Ammon's horn (tissue), 1 donor: ENCODE measurements at regions not wholly inside any gene's neighbourhood (a gene's known extent, or its start where the extent isn't known, plus 50 kb on each side); places are given as distances from the start of the nearest gene placed in this dataset.
"Not testable (repeated sequence)": the region's sequence is repeated elsewhere in the genome, so short reads cannot be mapped to it uniquely, and the experiment has no call there.

Experiments
- DNase-seq: peaks from one replicate; pipeline ENCODE4 v3.0.0-alpha.2; 2016; ENCODE audit warnings: low spot score

- DNase-seq = no peak
Observed at GRCh38 chr2:183459466-183459865, 335.2 kb downstream of the NUP35 start.

- DNase-seq = no peak
Observed at GRCh38 chr2:183463821-183464220, 339.6 kb downstream of the NUP35 start.

GRCh38 chr2:183465048-183465447 lies 340.8 kb downstream of the NUP35 start:
- DNase-seq = no peak

- peak; percentile 7 for DNase-seq
Observed at GRCh38 chr2:183474912-183475695, 350.9 kb downstream of the NUP35 start.

- no peak for DNase-seq
Observed at GRCh38 chr2:183476490-183476889, 352.2 kb downstream of the NUP35 start.

- DNase-seq = no peak
Observed at GRCh38 chr2:183477296-183477695, 353.1 kb downstream of the NUP35 start.

GRCh38 chr2:183478941-183479595 lies 354.8 kb downstream of the NUP35 start:
- not testable (repeated sequence) for DNase-seq

GRCh38 chr2:183487326-183487725 lies 363.1 kb downstream of the NUP35 start:
- DNase-seq = no peak

- no peak for DNase-seq
Observed at GRCh38 chr2:183488421-183488820, 364.2 kb downstream of the NUP35 start.

- no peak for DNase-seq
Observed at GRCh38 chr2:183490489-183490888, 366.2 kb downstream of the NUP35 start.

- DNase-seq = peak; percentile 30
Observed at GRCh38 chr2:183490914-183491313, 366.7 kb downstream of the NUP35 start.

- DNase-seq = no peak
Observed at GRCh38 chr2:183493040-183493439, 368.8 kb downstream of the NUP35 start.

- no peak for DNase-seq
Observed at GRCh38 chr2:183495079-183495478, 370.8 kb downstream of the NUP35 start.

- DNase-seq = no peak
Observed at GRCh38 chr2:183495589-183496267, 371.5 kb downstream of the NUP35 start.

GRCh38 chr2:183497861-183498260 lies 373.6 kb downstream of the NUP35 start:
- no peak for DNase-seq

- DNase-seq = no peak
Observed at GRCh38 chr2:183505911-183506310, 381.7 kb downstream of the NUP35 start.

- DNase-seq = no peak
Observed at GRCh38 chr2:183511154-183511553, 386.9 kb downstream of the NUP35 start.

GRCh38 chr2:183519371-183520056 lies 395.3 kb downstream of the NUP35 start:
- no peak for DNase-seq

- no peak for DNase-seq
Observed at GRCh38 chr2:183521911-183522310, 397.7 kb downstream of the NUP35 start.

- DNase-seq = no peak
Observed at GRCh38 chr2:183522489-183523266, 398.4 kb downstream of the NUP35 start.

GRCh38 chr2:183530333-183530901 lies 406.2 kb downstream of the NUP35 start:
- no peak for DNase-seq
